PC-9 (cell line): ENCODE measurements at regions not wholly inside any gene's neighbourhood (a gene's known extent, or its start where the extent isn't known, plus 50 kb on each side); places are given as distances from the start of the nearest gene placed in this dataset.
"Not testable (repeated sequence)": the region's sequence is repeated elsewhere in the genome, so short reads cannot be mapped to it uniquely, and the experiment has no call there.

Experiments
- BruUV-seq: library from RNA; stranded (reverse); fragments of 400-500 nt; replicated peaks from 2 replicates; lab custom pipeline; 2021; lab: Mats Ljungman, UMichigan
- CTCF ChIA-PET: fragments of 300-600 bp; sonication (Branson Sonifier 250); formaldehyde crosslinking; loops from one replicate; lab custom pipeline; 2022; ENCODE audit warnings: antibody characterized with exemption; lab: Charles Lee
- POLR2A ChIA-PET: fragments of 300-600 bp; sonication (Branson Sonifier 250); formaldehyde crosslinking; loops from one replicate; lab custom pipeline; 2022; ENCODE audit warnings: antibody characterized with exemption; ENCODE audit not compliant: unreplicated experiment; lab: Charles Lee
- DNase-seq, 2 experiments: peaks; one replicate each; pipeline versions ENCODE4 v3.0.0 to v3.0.0-alpha.2; 2015 to 2022; ENCODE audit warnings: mixed read lengths in 1 of 2
- H2AFZ ChIP-seq: fragments of 200-600 bp; sonication (generic); 2 replicates; pipeline ENCODE4 v1.8.1; 2017; ENCODE audit warnings: antibody characterized with exemption
- H3F3A ChIP-seq: fragments of 200-600 bp; sonication (generic); 2 replicates; pipeline ENCODE4 v1.8.1; 2017; ENCODE audit warnings: antibody characterized with exemption, mild to moderate bottlenecking, low read depth; ENCODE audit not compliant: insufficient read depth
- H3K27ac ChIP-seq: fragments of 200-600 bp; sonication (generic); 2 replicates; pipeline ENCODE4 v1.6.1; 2016; ENCODE audit warnings: mixed run types
- H3K27me3 ChIP-seq: fragments of 200-600 bp; sonication (generic); 2 replicates; pipeline ENCODE4 v1.6.1; 2016; ENCODE audit warnings: low read depth, mixed run types; ENCODE audit not compliant: insufficient read depth
- H3K36me3 ChIP-seq: fragments of 200-600 bp; sonication (generic); 2 replicates; pipeline ENCODE4 v1.6.1; 2016; ENCODE audit warnings: low read depth, mixed run types
- H3K4me1 ChIP-seq: fragments of 200-600 bp; sonication (generic); replicated peaks from 2 replicates; pipeline ENCODE4 v1.6.1; 2016; ENCODE audit warnings: mixed run types; ENCODE audit not compliant: insufficient read depth
- H3K4me2 ChIP-seq: fragments of 200-600 bp; sonication (generic); 2 replicates; pipeline ENCODE4 v1.6.1; 2017; ENCODE audit warnings: mixed run types
- H3K4me3 ChIP-seq: fragments of 200-600 bp; sonication (generic); 2 replicates; pipeline ENCODE4 v1.6.1; 2016; ENCODE audit warnings: mixed run types
- H3K79me2 ChIP-seq: fragments of 200-600 bp; sonication (generic); 2 replicates; pipeline ENCODE4 v1.6.1; 2017; ENCODE audit warnings: low read depth, mixed run types
- H3K9me2 ChIP-seq: fragments of 200-600 bp; sonication (generic); 2 replicates; pipeline ENCODE4 v1.8.1; 2017; ENCODE audit warnings: mild to moderate bottlenecking; ENCODE audit not compliant: insufficient read depth
- H3K9me3 ChIP-seq: fragments of 200-600 bp; sonication (generic); 2 replicates; pipeline ENCODE4 v1.8.1; 2016; ENCODE audit warnings: low read depth; ENCODE audit not compliant: insufficient read depth
- H4K20me1 ChIP-seq: fragments of 200-600 bp; sonication (generic); 2 replicates; pipeline ENCODE4 v1.8.1; 2017; ENCODE audit not compliant: insufficient read depth
- CTCF ChIP-seq: fragments of 200-600 bp; sonication (generic); conservative IDR thresholded peaks from 2 replicates; pipeline ENCODE4 v1.6.1; 2017; ENCODE audit warnings: mixed run types, antibody characterized with exemption, mild to moderate bottlenecking, moderate library complexity
- EZH2 ChIP-seq: fragments of 200-600 bp; sonication (generic); IDR thresholded peaks from 2 replicates; pipeline ENCODE4 v1.8.0; 2017; ENCODE audit warnings: antibody characterized with exemption, low read depth
- intact Hi-C: fragments of 100-400 bp; cut with micrococcal nuclease; formaldehyde crosslinking; loops from one replicate; pipeline ENCODE4 v1.10.0; 2022; ENCODE audit not compliant: unreplicated experiment

- no peak overlapping the region for H3K4me3 ChIP-seq
- no peaks in the 10 kb centered on the region for H3K9me3 ChIP-seq
- H3K27ac ChIP-seq, result no peak overlapping the region
- H2AFZ ChIP-seq, result no peak overlapping the region
- no peaks in the 10 kb centered on the region for H3F3A ChIP-seq
- POLR2A ChIA-PET, result no interaction called here
- CTCF ChIA-PET, result no interaction called here
- no peak for DNase-seq
- H3K9me2 ChIP-seq, result no peaks in the 10 kb centered on the region
- no peak for TF ChIP-seq EZH2
- no peak for TF ChIP-seq CTCF
- H3K4me1 ChIP-seq, result no peaks in the 10 kb centered on the region
- H3K27me3 ChIP-seq, result no peaks in the 10 kb centered on the region
- no TSS peak for BruUV-seq
- no peak overlapping the region for H3K4me2 ChIP-seq
- no peaks in the 10 kb centered on the region for H4K20me1 ChIP-seq
- intact Hi-C loops, result no loop called here
- no peaks in the 10 kb centered on the region for H3K36me3 ChIP-seq
- no peaks in the 10 kb centered on the region for H3K79me2 ChIP-seq
Measured at GRCh38 chr4:75391489-75392166, 122.6 kb downstream of the RCHY1 start.

- H4K20me1 ChIP-seq, H3K4me3 ChIP-seq, BruUV-seq, H3F3A ChIP-seq, H3K79me2 ChIP-seq, intact Hi-C loops, CTCF ChIA-PET, H3K9me3 ChIP-seq, DNase-seq, H3K36me3 ChIP-seq, H3K4me2 ChIP-seq, H2AFZ ChIP-seq, H3K27me3 ChIP-seq, H3K4me1 ChIP-seq, H3K27ac ChIP-seq, H3K9me2 ChIP-seq, POLR2A ChIA-PET: not testable (repeated sequence)
Measured at GRCh38 chr4:75386426-75386825, 127.8 kb downstream of the RCHY1 start.

GRCh38 chr4:75385106-75385505 lies 129.1 kb downstream of the RCHY1 start:
- intact Hi-C loops, result no loop called here
- Histone ChIP-seq H3K79me2 (no peaks in the 10 kb centered on the region), H3K4me1 (no peaks in the 10 kb centered on the region), H3K36me3 (no peaks in the 10 kb centered on the region), H3K4me2 (no peak overlapping the region), H3K9me3 (no peaks in the 10 kb centered on the region), H2AFZ (no peak overlapping the region), H3F3A (no peaks in the 10 kb centered on the region), H3K27me3 (no peaks in the 10 kb centered on the region), H3K4me3 (no peak overlapping the region), H4K20me1 (no peaks in the 10 kb centered on the region), H3K9me2 (no peaks in the 10 kb centered on the region), H3K27ac (no peak overlapping the region)
- no peak for DNase-seq
- CTCF ChIA-PET, result no interaction called here
- TF ChIP-seq CTCF (no peak), EZH2 (no peak)
- POLR2A ChIA-PET, result no interaction called here
- BruUV-seq, result no TSS peak

- Histone ChIP-seq H3K4me1 (no peaks in the 10 kb centered on the region), H3K9me2 (no peaks in the 10 kb centered on the region), H3K4me3 (no peak overlapping the region), H3K79me2 (no peaks in the 10 kb centered on the region), H3K4me2 (no peak overlapping the region), H2AFZ (no peak overlapping the region), H3K36me3 (no peaks in the 10 kb centered on the region), H3K27me3 (no peaks in the 10 kb centered on the region), H3K9me3 (no peaks in the 10 kb centered on the region), H3F3A (no peaks in the 10 kb centered on the region), H4K20me1 (no peaks in the 10 kb centered on the region), H3K27ac (no peak overlapping the region)
- CTCF ChIA-PET, result no interaction called here
- BruUV-seq, result no TSS peak
- POLR2A ChIA-PET, result no interaction called here
- TF ChIP-seq EZH2, result no peak
- no peak for TF ChIP-seq CTCF
- DNase-seq, result no peak
- intact Hi-C loops, result no loop called here
Measured at GRCh38 chr4:75376543-75376942, 137.7 kb downstream of the RCHY1 start.
